Mesenchymal stem cell (in vitro differentiated cells and primary cell): ENCODE measurements at regions not wholly inside any gene's neighbourhood (a gene's known extent, or its start where the extent isn't known, plus 50 kb on each side); places are given as distances from the start of the nearest gene placed in this dataset.
A peak's percentile ranks its signal among the peaks of the same experiment; 100 is the strongest.
"Not testable (repeated sequence)": the region's sequence is repeated elsewhere in the genome, so short reads cannot be mapped to it uniquely, and the experiment has no call there.

Experiments used
- DNase-seq: peaks from one replicate; pipeline ENCODE4 v3.0.0-alpha.2; 2013
- H2AFZ ChIP-seq: one replicate; pipeline ENCODE4 v1.6.1; 2013; ENCODE audit warnings: low read depth, mild to moderate bottlenecking, control low read depth, inconsistent platforms, low read length, moderate library complexity
- H2AK5ac ChIP-seq: 2 replicates; pipeline ENCODE4 v1.6.1; 2013; ENCODE audit warnings: low read length, moderate library complexity, mild to moderate bottlenecking, inconsistent platforms; ENCODE audit not compliant: severe bottlenecking
- H2BK120ac ChIP-seq: one replicate; pipeline ENCODE4 v1.6.1; 2013; ENCODE audit warnings: low read depth, mild to moderate bottlenecking, inconsistent platforms, low read length, moderate library complexity
- H2BK12ac ChIP-seq, 2 experiments: one replicate each; pipeline ENCODE4 v1.6.1; 2013; ENCODE audit warnings: inconsistent platforms in 2 of 2, low read length in 2 of 2, mild to moderate bottlenecking in 2 of 2, moderate library complexity in 2 of 2, control low read depth in 1 of 2
- H2BK15ac ChIP-seq: one replicate; pipeline ENCODE4 v1.6.1; 2013; ENCODE audit warnings: mild to moderate bottlenecking, low read depth, inconsistent platforms; ENCODE audit not compliant: poor library complexity, severe bottlenecking
- H2BK5ac ChIP-seq: 2 replicates; pipeline ENCODE4 v1.6.1; 2013; ENCODE audit warnings: low read depth, mild to moderate bottlenecking, low read length, control low read depth, inconsistent platforms; ENCODE audit not compliant: poor library complexity, severe bottlenecking
- H3K14ac ChIP-seq, 2 experiments: one replicate each; pipeline ENCODE4 v1.6.1; 2013; ENCODE audit warnings: inconsistent platforms in 2 of 2, low read length in 2 of 2, control low read depth in 1 of 2, mild to moderate bottlenecking in 1 of 2, moderate library complexity in 1 of 2
- H3K18ac ChIP-seq, 2 experiments: one replicate each; pipeline ENCODE4 v1.6.1; 2013; ENCODE audit warnings: inconsistent platforms in 2 of 2, low read length in 2 of 2, control low read depth in 1 of 2, low read depth in 1 of 2, mild to moderate bottlenecking in 1 of 2
- H3K23ac ChIP-seq, 2 experiments: one replicate each; pipeline ENCODE4 v1.6.1; 2013; ENCODE audit warnings: inconsistent platforms in 2 of 2, low read length in 2 of 2, mild to moderate bottlenecking in 2 of 2, moderate library complexity in 2 of 2, control low read depth in 1 of 2
- H3K27ac ChIP-seq: 2 replicates; pipeline ENCODE4 v1.5.1; 2013; ENCODE audit warnings: mild to moderate bottlenecking, moderate library complexity, low read length, control low read depth, inconsistent platforms; ENCODE audit not compliant: poor library complexity, severe bottlenecking
- H3K27me3 ChIP-seq, 2 experiments: 2 replicates each; pipeline versions ENCODE4 v1.6.1 to v1.7.0; 2013; ENCODE audit warnings: low read length in 2 of 2, mild to moderate bottlenecking in 2 of 2, moderate library complexity in 2 of 2, control low read depth in 1 of 2, inconsistent platforms in 1 of 2; ENCODE audit not compliant: control insufficient read depth in 1 of 2, insufficient read depth in 1 of 2
- H3K36me3 ChIP-seq, 2 experiments: 2 replicates each; pipeline versions ENCODE4 v1.6.1 to v1.7.0; 2013; ENCODE audit warnings: low read length in 2 of 2, control low read depth in 1 of 2, inconsistent platforms in 1 of 2, low read depth in 1 of 2, mild to moderate bottlenecking in 1 of 2; ENCODE audit not compliant: insufficient read depth in 2 of 2, control insufficient read depth in 1 of 2
- H3K4ac ChIP-seq, 2 experiments: one replicate each; pipeline ENCODE4 v1.6.1; 2013; ENCODE audit warnings: inconsistent platforms in 2 of 2, low read length in 2 of 2, mild to moderate bottlenecking in 2 of 2, moderate library complexity in 2 of 2, control low read depth in 1 of 2, low read depth in 1 of 2
- H3K4me1 ChIP-seq: 2 replicates; pipeline ENCODE4 v1.6.1; 2013; ENCODE audit warnings: low read depth, low read length, control low read depth; ENCODE audit not compliant: control insufficient read depth, insufficient read depth
- H3K4me2 ChIP-seq: 2 replicates; pipeline ENCODE4 v1.6.1; 2013; ENCODE audit warnings: low read length, mild to moderate bottlenecking, inconsistent platforms; ENCODE audit not compliant: poor library complexity, severe bottlenecking
- H3K4me3 ChIP-seq, 2 experiments: 2 replicates each; pipeline versions ENCODE4 v1.5.1 to v1.7.0; 2013; ENCODE audit warnings: low read length in 2 of 2, mild to moderate bottlenecking in 2 of 2, control low read depth in 1 of 2, low read depth in 1 of 2; ENCODE audit not compliant: insufficient read depth in 1 of 2
- H3K79me1 ChIP-seq: replicated peaks from 2 replicates; pipeline ENCODE4 v1.6.1; 2013; ENCODE audit warnings: mild to moderate bottlenecking, control low read depth, low read length, inconsistent platforms; ENCODE audit not compliant: poor library complexity, severe bottlenecking
- H3K9ac ChIP-seq: 2 replicates; pipeline ENCODE4 v1.7.0; 2013; ENCODE audit warnings: mild to moderate bottlenecking, low read length, moderate library complexity
- H3K9me3 ChIP-seq: 2 replicates; pipeline ENCODE4 v1.7.0; 2013; ENCODE audit warnings: mild to moderate bottlenecking, low read length; ENCODE audit not compliant: control insufficient read depth
- H4K8ac ChIP-seq: one replicate; pipeline ENCODE4 v1.6.1; 2013; ENCODE audit warnings: inconsistent platforms, mild to moderate bottlenecking, low read length, moderate library complexity
- H4K91ac ChIP-seq: one replicate; pipeline ENCODE4 v1.6.1; 2013; ENCODE audit warnings: mild to moderate bottlenecking, low read length, inconsistent platforms
- WGBS: methylation state at CpG from one replicate; pipeline ENCODE4 v1.1.7; 2013; ENCODE audit warnings: mixed read lengths; 5-methylcytosine and 5-hydroxymethylcytosine counted together

- no peak overlapping the region for H4K8ac ChIP-seq
- DNase-seq, result no peak
- no peak overlapping the region for H2BK15ac ChIP-seq
- H2BK12ac ChIP-seq, result no peak overlapping the region
- no peak overlapping the region for H3K14ac ChIP-seq
- no peak overlapping the region for H2AFZ ChIP-seq
- H3K18ac ChIP-seq, result no peak overlapping the region
- no peaks in the 10 kb centered on the region for H3K9me3 ChIP-seq
- no peaks in the 10 kb centered on the region for H3K79me1 ChIP-seq
- WGBS, result 58% methylated on average over 2 of the region's 2 CpGs
- no peak overlapping the region for H2BK120ac ChIP-seq
- no peaks in the 10 kb centered on the region for H3K4me1 ChIP-seq
- H2BK5ac ChIP-seq, result no peak overlapping the region
- H2AK5ac ChIP-seq, result no peak overlapping the region
- no peak overlapping the region for H3K4me2 ChIP-seq
- no peaks in the 10 kb centered on the region for H3K36me3 ChIP-seq
- no peak overlapping the region for H3K9ac ChIP-seq
- no peak overlapping the region for H3K27ac ChIP-seq
- no peak overlapping the region for H3K4ac ChIP-seq
- no peak overlapping the region for H3K4me3 ChIP-seq
- no peak overlapping the region for H3K23ac ChIP-seq
- no peak overlapping the region for H4K91ac ChIP-seq
- H3K27me3 ChIP-seq, result peaks cover 0 to 30% of the 10 kb centered on the region in 2 experiments
These were observed 106.8 kb upstream of the NPAS2 start for GRCh38 chr2:100713106-100713505.

- H2BK5ac ChIP-seq, H4K91ac ChIP-seq, H3K79me1 ChIP-seq, H3K36me3 ChIP-seq, H2BK15ac ChIP-seq, H3K23ac ChIP-seq, H2AK5ac ChIP-seq, H2BK12ac ChIP-seq, H3K4me1 ChIP-seq, H3K4ac ChIP-seq, H3K4me3 ChIP-seq, H3K9ac ChIP-seq, H3K14ac ChIP-seq, H3K27ac ChIP-seq, H3K4me2 ChIP-seq, H2BK120ac ChIP-seq, H4K8ac ChIP-seq, H3K18ac ChIP-seq, H2AFZ ChIP-seq, H3K9me3 ChIP-seq, DNase-seq: not testable (repeated sequence)
- WGBS, result 94% methylated on average over 5 of the region's 5 CpGs
- H3K27me3 ChIP-seq, result peaks cover 0 to 28% of the 10 kb centered on the region in 2 experiments
These were observed 105.4 kb upstream of the NPAS2 start for GRCh38 chr2:100714396-100715010.

- H2BK12ac ChIP-seq, DNase-seq, H3K18ac ChIP-seq, H3K79me1 ChIP-seq, H4K91ac ChIP-seq, H4K8ac ChIP-seq, H3K36me3 ChIP-seq, H3K4me2 ChIP-seq, H2BK5ac ChIP-seq, H3K9me3 ChIP-seq, H3K27ac ChIP-seq, H2AK5ac ChIP-seq, H3K23ac ChIP-seq, H3K4me1 ChIP-seq, H3K4me3 ChIP-seq, H3K9ac ChIP-seq, H2BK120ac ChIP-seq, H3K4ac ChIP-seq, H2BK15ac ChIP-seq, H2AFZ ChIP-seq: not testable (repeated sequence)
- peaks cover 5 to 25% of the 10 kb centered on the region in 2 experiments for H3K27me3 ChIP-seq
- peak overlapping the region in 1 of 2 experiments; percentile 28 for H3K14ac ChIP-seq
- 89% methylated on average over 4 of the region's 4 CpGs for WGBS
These were observed 104.1 kb upstream of the NPAS2 start for GRCh38 chr2:100715861-100716260.

- H3K9ac ChIP-seq, result no peak overlapping the region
- H4K91ac ChIP-seq, result no peak overlapping the region
- no peak overlapping the region for H3K4me2 ChIP-seq
- H2BK12ac ChIP-seq, result no peak overlapping the region
- H2BK120ac ChIP-seq, result no peak overlapping the region
- H4K8ac ChIP-seq, result no peak overlapping the region
- no peak overlapping the region for H3K27ac ChIP-seq
- H3K14ac ChIP-seq, result no peak overlapping the region
- no peak for DNase-seq
- peaks cover 13 to 28% of the 10 kb centered on the region in 2 experiments for H3K27me3 ChIP-seq
- no peaks in the 10 kb centered on the region for H3K9me3 ChIP-seq
- no peak overlapping the region for H3K23ac ChIP-seq
- no peak overlapping the region for H3K4ac ChIP-seq
- no peak overlapping the region for H3K18ac ChIP-seq
- H2BK5ac ChIP-seq, result no peak overlapping the region
- no peak overlapping the region for H2AK5ac ChIP-seq
- no peaks in the 10 kb centered on the region for H3K79me1 ChIP-seq
- H2BK15ac ChIP-seq, result no peak overlapping the region
- no peaks in the 10 kb centered on the region for H3K36me3 ChIP-seq
- H3K4me1 ChIP-seq, result no peaks in the 10 kb centered on the region
- no peak overlapping the region for H2AFZ ChIP-seq
- 40% methylated on average over 1 of the region's 2 CpGs for WGBS
- H3K4me3 ChIP-seq, result no peak overlapping the region
These were observed 103.4 kb upstream of the NPAS2 start for GRCh38 chr2:100716581-100716980.
